Astrocyte (in vitro differentiated cells and primary cell): ENCODE measurements at regions not wholly inside any gene's neighbourhood (a gene's known extent, or its start where the extent isn't known, plus 50 kb on each side); places are given as distances from the start of the nearest gene placed in this dataset.

Source experiments
- EZH2 ChIP-seq: IDR thresholded peaks from 2 replicates; pipeline ENCODE4 v1.6.1; 2012; ENCODE audit warnings: mild to moderate bottlenecking, low read length, inconsistent platforms; ENCODE audit not compliant: insufficient read depth
- TF ChIP-seq, protein P1 (sequence below): IDR thresholded peaks from 2 replicates; pipeline ENCODE4 v1.5.1; 2011; ENCODE audit warnings: low read depth, mild to moderate bottlenecking, inconsistent platforms, low read length, moderate library complexity; ENCODE audit not compliant: insufficient read depth

DNA sequence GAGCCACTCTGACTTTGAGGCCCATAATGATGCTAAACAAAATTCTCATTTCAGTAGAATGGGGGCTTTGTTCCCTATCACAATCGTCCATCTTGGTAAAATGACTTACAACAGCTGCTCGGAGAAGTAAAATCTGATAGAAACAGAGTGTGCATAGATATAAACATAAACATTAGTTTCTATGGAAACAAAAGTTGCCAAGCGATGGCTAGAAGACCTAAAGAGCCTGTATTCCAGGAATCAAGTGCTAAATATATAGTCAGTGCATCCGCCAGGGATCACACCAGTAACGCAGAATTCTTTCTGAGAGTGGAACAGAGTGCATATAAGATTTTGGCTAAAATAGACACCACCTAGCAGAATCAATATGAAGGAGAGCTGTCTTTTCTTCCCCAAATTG, 91.2 kb upstream of the KAZN start:
- TF ChIP-seq, protein P1, sequence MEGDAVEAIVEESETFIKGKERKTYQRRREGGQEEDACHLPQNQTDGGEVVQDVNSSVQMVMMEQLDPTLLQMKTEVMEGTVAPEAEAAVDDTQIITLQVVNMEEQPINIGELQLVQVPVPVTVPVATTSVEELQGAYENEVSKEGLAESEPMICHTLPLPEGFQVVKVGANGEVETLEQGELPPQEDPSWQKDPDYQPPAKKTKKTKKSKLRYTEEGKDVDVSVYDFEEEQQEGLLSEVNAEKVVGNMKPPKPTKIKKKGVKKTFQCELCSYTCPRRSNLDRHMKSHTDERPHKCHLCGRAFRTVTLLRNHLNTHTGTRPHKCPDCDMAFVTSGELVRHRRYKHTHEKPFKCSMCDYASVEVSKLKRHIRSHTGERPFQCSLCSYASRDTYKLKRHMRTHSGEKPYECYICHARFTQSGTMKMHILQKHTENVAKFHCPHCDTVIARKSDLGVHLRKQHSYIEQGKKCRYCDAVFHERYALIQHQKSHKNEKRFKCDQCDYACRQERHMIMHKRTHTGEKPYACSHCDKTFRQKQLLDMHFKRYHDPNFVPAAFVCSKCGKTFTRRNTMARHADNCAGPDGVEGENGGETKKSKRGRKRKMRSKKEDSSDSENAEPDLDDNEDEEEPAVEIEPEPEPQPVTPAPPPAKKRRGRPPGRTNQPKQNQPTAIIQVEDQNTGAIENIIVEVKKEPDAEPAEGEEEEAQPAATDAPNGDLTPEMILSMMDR, result no peak
- TF ChIP-seq EZH2, result no peak
